HEK293 (cell line): ENCODE measurements at regions not wholly inside any gene's neighbourhood (a gene's known extent, or its start where the extent isn't known, plus 50 kb on each side); places are given as distances from the start of the nearest gene placed in this dataset.

ENCODE experiments used
- CTCF ChIA-PET: fragments of 350-600 bp; formaldehyde crosslinking; extraction: SDS; loops from one replicate; lab custom pipeline; 2021; ENCODE audit warnings: antibody characterized with exemption; lab: Yijun Ruan, JAX
- POLR2A ChIA-PET: fragments of 300-600 bp; formaldehyde crosslinking; extraction: SDS; loops from one replicate; lab custom pipeline; 2020; ENCODE audit warnings: antibody characterized with exemption, inconsistent platforms; lab: Yijun Ruan, JAX
- H3K27ac ChIP-seq: fragments of 200-500 bp; sonication (Bioruptor generic); 2 replicates; pipeline ENCODE4 v1.5.1; 2014; ENCODE audit warnings: low read depth, low read length, control low read depth, inconsistent platforms; ENCODE audit errors: extremely low read depth
- H3K36me3 ChIP-seq, 2 experiments: fragments of 200-500 bp in 1 of 2; sonication (Bioruptor generic) in 1 of 2; 1 replicate in 1 of 2; 2 replicates in 1 of 2; pipeline ENCODE4 v1.5.1; 2014 to 2017; ENCODE audit warnings: inconsistent platforms in 2 of 2, low read length in 2 of 2; ENCODE audit not compliant: control insufficient read depth in 2 of 2, insufficient read depth in 1 of 2
- H3K4me1 ChIP-seq: fragments of 200-500 bp; sonication (Bioruptor generic); 2 replicates; pipeline ENCODE4 v1.5.1; 2014; ENCODE audit warnings: mild to moderate bottlenecking, low read length, inconsistent platforms; ENCODE audit not compliant: control insufficient read depth, insufficient read depth
- H3K4me3 ChIP-seq: 2 replicates; pipeline ENCODE4 v1.5.1; 2011; ENCODE audit warnings: low read depth, mild to moderate bottlenecking, control low read depth, low read length, moderate library complexity
- H3K9me3 ChIP-seq: fragments of 200-500 bp; sonication (Bioruptor generic); 2 replicates; pipeline ENCODE4 v1.5.1; 2014; ENCODE audit warnings: low read depth, low read length, inconsistent platforms; ENCODE audit not compliant: control insufficient read depth, insufficient read depth
- GLI4 ChIP-seq: fragments of 450-650 bp; formaldehyde crosslinking; IDR thresholded peaks from 2 replicates; pipeline ENCODE4 v1.5.1; 2016; ENCODE audit warnings: missing biosample characterization, missing genetic modification characterization
- PATZ1 ChIP-seq: fragments of 450-650 bp; formaldehyde crosslinking; IDR thresholded peaks from 2 replicates; pipeline ENCODE4 v1.5.1; 2016; ENCODE audit warnings: missing biosample characterization, missing genetic modification characterization
- RBAK ChIP-seq: fragments of 450-650 bp; formaldehyde crosslinking; IDR thresholded peaks from 2 replicates; pipeline ENCODE4 v1.5.1; 2016; ENCODE audit warnings: missing biosample characterization, missing genetic modification characterization
- YY2 ChIP-seq: fragments of 450-650 bp; formaldehyde crosslinking; IDR thresholded peaks from 2 replicates; pipeline ENCODE4 v1.5.1; 2016; ENCODE audit warnings: missing biosample characterization, missing genetic modification characterization
- ZBTB20 ChIP-seq: fragments of 450-650 bp; formaldehyde crosslinking; IDR thresholded peaks from 2 replicates; pipeline ENCODE4 v1.5.1; 2016; ENCODE audit warnings: missing biosample characterization, missing genetic modification characterization
- ZFP3 ChIP-seq: fragments of 450-650 bp; formaldehyde crosslinking; IDR thresholded peaks from 2 replicates; pipeline ENCODE4 v1.5.1; 2016; ENCODE audit warnings: low read depth, missing biosample characterization, missing genetic modification characterization
- ZIC2 ChIP-seq: fragments of 450-650 bp; formaldehyde crosslinking; IDR thresholded peaks from 2 replicates; pipeline ENCODE4 v1.5.1; 2016; ENCODE audit warnings: missing biosample characterization, missing genetic modification characterization
- ZNF114 ChIP-seq: fragments of 450-650 bp; formaldehyde crosslinking; IDR thresholded peaks from 2 replicates; pipeline ENCODE4 v1.5.0; 2017; ENCODE audit warnings: missing biosample characterization, missing genetic modification characterization
- ZNF146 ChIP-seq: fragments of 450-650 bp; formaldehyde crosslinking; IDR thresholded peaks from 2 replicates; pipeline ENCODE4 v1.5.1; 2016; ENCODE audit warnings: missing biosample characterization, missing genetic modification characterization
- ZNF157 ChIP-seq: fragments of 450-650 bp; formaldehyde crosslinking; IDR thresholded peaks from 2 replicates; pipeline ENCODE4 v1.5.1; 2016; ENCODE audit warnings: missing biosample characterization, missing genetic modification characterization
- ZNF18 ChIP-seq: fragments of 450-650 bp; formaldehyde crosslinking; IDR thresholded peaks from 2 replicates; pipeline ENCODE4 v1.5.1; 2016; ENCODE audit warnings: missing biosample characterization, missing genetic modification characterization
- ZNF2 ChIP-seq: fragments of 450-650 bp; formaldehyde crosslinking; IDR thresholded peaks from 2 replicates; pipeline ENCODE4 v1.5.1; 2016; ENCODE audit warnings: missing biosample characterization, missing genetic modification characterization
- ZNF274 ChIP-seq, 2 experiments: fragments of 200-500 bp in 1 of 2; fragments of 450-650 bp in 1 of 2; sonication (Bioruptor generic) in 1 of 2; formaldehyde crosslinking in 1 of 2; IDR thresholded peaks; 2 replicates each; pipeline versions ENCODE4 v1.5.1 to v1.6.1; 2014 to 2016; ENCODE audit warnings: borderline replicate concordance in 1 of 2, inconsistent platforms in 1 of 2, low read length in 1 of 2, missing biosample characterization in 1 of 2, missing genetic modification characterization in 1 of 2
- ZNF398 ChIP-seq: fragments of 450-650 bp; formaldehyde crosslinking; IDR thresholded peaks from 2 replicates; pipeline ENCODE4 v1.5.1; 2017; ENCODE audit warnings: missing biosample characterization, missing genetic modification characterization
- ZNF449 ChIP-seq: fragments of 450-650 bp; formaldehyde crosslinking; IDR thresholded peaks from 2 replicates; pipeline ENCODE4 v1.5.1; 2017; ENCODE audit warnings: missing biosample characterization, mild to moderate bottlenecking, missing genetic modification characterization, moderate library complexity
- ZNF548 ChIP-seq: fragments of 450-650 bp; formaldehyde crosslinking; IDR thresholded peaks from 2 replicates; pipeline ENCODE4 v1.5.1; 2016; ENCODE audit warnings: missing biosample characterization, missing genetic modification characterization
- ZNF670 ChIP-seq: fragments of 450-650 bp; formaldehyde crosslinking; IDR thresholded peaks from 2 replicates; pipeline ENCODE4 v1.5.1; 2016; ENCODE audit warnings: missing biosample characterization, missing genetic modification characterization, low read depth
- ZNF707 ChIP-seq: fragments of 450-650 bp; formaldehyde crosslinking; IDR thresholded peaks from 2 replicates; pipeline ENCODE4 v1.5.1; 2016; ENCODE audit warnings: missing biosample characterization, missing genetic modification characterization
- ZNF768 ChIP-seq: fragments of 450-650 bp; formaldehyde crosslinking; IDR thresholded peaks from 2 replicates; pipeline ENCODE4 v1.5.1; 2018; ENCODE audit warnings: missing biosample characterization, mild to moderate bottlenecking, missing genetic modification characterization
- ZNF777 ChIP-seq: fragments of 450-650 bp; formaldehyde crosslinking; IDR thresholded peaks from 2 replicates; pipeline ENCODE4 v1.5.1; 2017; ENCODE audit warnings: missing biosample characterization, missing genetic modification characterization, borderline replicate concordance
- TF ChIP-seq, protein P1 (sequence below): fragments of 450-650 bp; formaldehyde crosslinking; IDR thresholded peaks from 2 replicates; pipeline ENCODE4 v1.5.1; 2016; ENCODE audit warnings: missing biosample characterization, missing genetic modification characterization
- TF ChIP-seq, protein P2 (sequence below): fragments of 450-650 bp; formaldehyde crosslinking; IDR thresholded peaks from 2 replicates; pipeline ENCODE4 v1.5.1; 2016; ENCODE audit warnings: missing biosample characterization, missing genetic modification characterization

DNA sequence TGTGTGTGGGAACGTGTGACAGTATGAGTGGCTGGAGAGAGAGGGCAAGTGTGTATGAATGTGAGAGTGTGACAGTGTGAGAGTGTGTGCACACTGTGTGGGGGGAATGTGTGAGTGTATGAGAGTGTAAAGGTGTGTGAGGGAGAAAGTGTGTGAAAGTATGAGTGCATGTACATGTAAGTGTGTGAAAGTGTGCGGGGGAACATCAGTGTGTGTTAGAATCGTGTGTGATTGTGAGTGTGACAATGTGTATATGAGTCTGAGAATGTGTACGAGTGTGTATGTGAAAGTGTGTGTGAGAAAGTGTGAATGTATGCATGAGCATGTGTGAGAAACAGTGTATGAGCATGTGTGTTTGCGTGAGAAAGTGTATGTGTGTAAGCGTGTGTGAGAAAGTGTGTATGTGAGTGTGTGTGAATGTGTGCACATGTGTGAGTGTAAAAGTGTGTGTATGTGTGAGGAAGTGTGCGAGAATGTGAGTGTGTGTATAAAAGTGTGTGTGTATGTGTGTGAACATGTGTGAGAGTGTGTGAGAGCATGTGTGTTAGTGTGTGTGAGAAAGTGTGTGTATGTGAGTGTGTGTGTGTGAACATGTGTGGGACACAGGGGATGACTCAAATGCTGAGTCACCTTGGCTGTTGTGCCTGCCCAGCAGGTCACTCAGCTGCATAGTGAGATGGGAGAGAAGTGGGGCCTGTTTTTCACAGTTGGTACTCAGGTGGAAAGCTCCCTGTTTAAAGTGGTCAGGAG lies 220.5 kb upstream of the TBX3 start (continued):
- TF ChIP-seq, protein P1, sequence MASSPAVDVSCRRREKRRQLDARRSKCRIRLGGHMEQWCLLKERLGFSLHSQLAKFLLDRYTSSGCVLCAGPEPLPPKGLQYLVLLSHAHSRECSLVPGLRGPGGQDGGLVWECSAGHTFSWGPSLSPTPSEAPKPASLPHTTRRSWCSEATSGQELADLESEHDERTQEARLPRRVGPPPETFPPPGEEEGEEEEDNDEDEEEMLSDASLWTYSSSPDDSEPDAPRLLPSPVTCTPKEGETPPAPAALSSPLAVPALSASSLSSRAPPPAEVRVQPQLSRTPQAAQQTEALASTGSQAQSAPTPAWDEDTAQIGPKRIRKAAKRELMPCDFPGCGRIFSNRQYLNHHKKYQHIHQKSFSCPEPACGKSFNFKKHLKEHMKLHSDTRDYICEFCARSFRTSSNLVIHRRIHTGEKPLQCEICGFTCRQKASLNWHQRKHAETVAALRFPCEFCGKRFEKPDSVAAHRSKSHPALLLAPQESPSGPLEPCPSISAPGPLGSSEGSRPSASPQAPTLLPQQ (tag by site-specific recombination): peak; percentile 67; the same call in 1 of the 2 replicates
- peak; percentile 80 for TF ChIP-seq ZIC2 (tag by site-specific recombination)
- TF ChIP-seq ZNF777: no peak
- TF ChIP-seq ZNF114 (tag by site-specific recombination): peak; percentile 57; the same call in 1 of the 2 replicates
- no peak for TF ChIP-seq ZNF274 (IDR thresholded peaks at IDR 0.05; ENCODE audit: low read length)
- no peak for TF ChIP-seq ZNF274 (tag by site-specific recombination; IDR thresholded peaks at IDR 0.05; ENCODE audit: borderline replicate concordance)
- TF ChIP-seq ZNF398: peak; percentile 61
- TF ChIP-seq ZNF18: peak; percentile 88
- TF ChIP-seq ZNF768 (tag by site-specific recombination): no peak
- TF ChIP-seq ZNF2: 0 out of 2 replicates have a peak, but pooled peaks have one; percentile 51
- TF ChIP-seq YY2 (tag by site-specific recombination): no peak
- no peak for TF ChIP-seq ZNF670
- TF ChIP-seq ZNF548: no peak
- 0 out of 2 replicates have a peak, but pooled peaks have one; percentile 23 for TF ChIP-seq ZBTB20 (tag by site-specific recombination)
- TF ChIP-seq GLI4 (tag by site-specific recombination): 0 out of 2 replicates have a peak, but pooled peaks have one; percentile 24
- TF ChIP-seq ZNF146 (tag by site-specific recombination): 0 out of 2 replicates have a peak, but pooled peaks have one; percentile 2
- TF ChIP-seq ZNF449 (tag by site-specific recombination): no peak
- 0 out of 2 replicates have a peak, but pooled peaks have one; percentile 18 for TF ChIP-seq ZNF707 (tag by site-specific recombination)
- peak; percentile 45; the same call in 1 of the 2 replicates for TF ChIP-seq RBAK

- Histone ChIP-seq H3K27ac (no peak overlapping the region), H3K4me1 (no peaks in the 10 kb centered on the region), H3K36me3 (no peaks in the 10 kb centered on the region), H3K4me3 (no peak overlapping the region), H3K9me3 (no peaks in the 10 kb centered on the region)
- CTCF ChIA-PET: no interaction called here
- POLR2A ChIA-PET: no interaction called here
- TF ChIP-seq, protein P2, sequence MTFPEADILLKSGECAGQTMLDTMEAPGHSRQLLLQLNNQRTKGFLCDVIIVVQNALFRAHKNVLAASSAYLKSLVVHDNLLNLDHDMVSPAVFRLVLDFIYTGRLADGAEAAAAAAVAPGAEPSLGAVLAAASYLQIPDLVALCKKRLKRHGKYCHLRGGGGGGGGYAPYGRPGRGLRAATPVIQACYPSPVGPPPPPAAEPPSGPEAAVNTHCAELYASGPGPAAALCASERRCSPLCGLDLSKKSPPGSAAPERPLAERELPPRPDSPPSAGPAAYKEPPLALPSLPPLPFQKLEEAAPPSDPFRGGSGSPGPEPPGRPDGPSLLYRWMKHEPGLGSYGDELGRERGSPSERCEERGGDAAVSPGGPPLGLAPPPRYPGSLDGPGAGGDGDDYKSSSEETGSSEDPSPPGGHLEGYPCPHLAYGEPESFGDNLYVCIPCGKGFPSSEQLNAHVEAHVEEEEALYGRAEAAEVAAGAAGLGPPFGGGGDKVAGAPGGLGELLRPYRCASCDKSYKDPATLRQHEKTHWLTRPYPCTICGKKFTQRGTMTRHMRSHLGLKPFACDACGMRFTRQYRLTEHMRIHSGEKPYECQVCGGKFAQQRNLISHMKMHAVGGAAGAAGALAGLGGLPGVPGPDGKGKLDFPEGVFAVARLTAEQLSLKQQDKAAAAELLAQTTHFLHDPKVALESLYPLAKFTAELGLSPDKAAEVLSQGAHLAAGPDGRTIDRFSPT (tag by site-specific recombination): no peak
- TF ChIP-seq ZFP3 (tag by site-specific recombination): no peak
- TF ChIP-seq ZNF157 (tag by site-specific recombination): no peak
- no peak for TF ChIP-seq PATZ1
Measured at GRCh38 chr12:114903083-114903691, 219.2 kb upstream of the TBX3 start.
